Right atrium auricular region (tissue), 2 donors: ENCODE measurements at regions not wholly inside any gene's neighbourhood (a gene's known extent, or its start where the extent isn't known, plus 50 kb on each side); places are given as distances from the start of the nearest gene placed in this dataset.

Source experiments
- DNase-seq: peaks from one replicate; pipeline ENCODE4 v3.0.0-alpha.2; 2019; ENCODE audit warnings: low spot score
- H3K27ac ChIP-seq, 2 donors: fragments of 200-600 bp; sonication (generic); 1 replicate in 1 of 2; 2 replicates in 1 of 2; pipeline ENCODE4 v1.5.1; 2016 to 2019
- H3K27me3 ChIP-seq, 2 donors: fragments of 200-600 bp; sonication (generic); one replicate each; pipeline versions ENCODE4 v1.5.1 to v1.6.0; 2017 to 2019
- H3K36me3 ChIP-seq: fragments of 200-600 bp; sonication (generic); one replicate; pipeline ENCODE4 v1.5.1; 2016
- H3K4me1 ChIP-seq, 2 donors: fragments of 200-600 bp; sonication (generic); one replicate each; pipeline versions ENCODE4 v1.5.1 to v1.6.0; 2017 to 2019
- H3K4me3 ChIP-seq, 2 donors: fragments of 200-600 bp; sonication (generic); 1 replicate in 1 of 2; 2 replicates in 1 of 2; pipeline ENCODE4 v1.5.1; 2017 to 2019; ENCODE audit warnings: mild to moderate bottlenecking in 1 of 2, moderate library complexity in 1 of 2
- H3K9me3 ChIP-seq, 2 donors: fragments of 200-600 bp; sonication (generic); one replicate each; pipeline ENCODE4 v1.5.1; 2019
- CTCF ChIP-seq, 2 donors: fragments of 200-600 bp; sonication (generic); IDR thresholded peaks; one replicate each; pipeline ENCODE4 v1.5.1; 2019; ENCODE audit warnings: antibody characterized with exemption in 2 of 2

- Histone ChIP-seq H3K4me1 (no peaks in the 10 kb centered on the region), H3K4me3 (no peak overlapping the region), H3K36me3 (no peaks in the 10 kb centered on the region), H3K27me3 (no peaks in the 10 kb centered on the region), H3K9me3 (no peaks in the 10 kb centered on the region), H3K27ac (no peak overlapping the region)
- DNase-seq, result no peak
- no peak for TF ChIP-seq CTCF (IDR thresholded peaks at IDR 0.05)
Measured at GRCh38 chr2:48901015-48901343, 145.5 kb upstream of the LHCGR start.

- no peaks in the 10 kb centered on the region for H3K36me3 ChIP-seq
- H3K27me3 ChIP-seq, result no peaks in the 10 kb centered on the region
- H3K4me1 ChIP-seq, result no peaks in the 10 kb centered on the region
- no peak overlapping the region for H3K27ac ChIP-seq
- H3K4me3 ChIP-seq, result no peak overlapping the region
- H3K9me3 ChIP-seq, result no peaks in the 10 kb centered on the region
- no peak for TF ChIP-seq CTCF (IDR thresholded peaks at IDR 0.05)
- DNase-seq, result no peak
Measured at GRCh38 chr2:48900321-48901014, 144.9 kb upstream of the LHCGR start.

- Histone ChIP-seq H3K4me3 (no peak overlapping the region), H3K27me3 (no peaks in the 10 kb centered on the region), H3K9me3 (no peaks in the 10 kb centered on the region), H3K4me1 (no peaks in the 10 kb centered on the region), H3K27ac (no peak overlapping the region), H3K36me3 (no peaks in the 10 kb centered on the region)
- TF ChIP-seq CTCF (IDR thresholded peaks at IDR 0.05), result no peak
- DNase-seq, result no peak
Measured at GRCh38 chr2:48896870-48897269, 141.3 kb upstream of the LHCGR start.

GRCh38 chr2:48890454-48891131 is 135.1 kb upstream of the LHCGR start:
- H3K36me3 ChIP-seq, result no peaks in the 10 kb centered on the region
- no peak overlapping the region for H3K27ac ChIP-seq
- no peak for DNase-seq
- TF ChIP-seq CTCF (IDR thresholded peaks at IDR 0.05), result no peak
- no peaks in the 10 kb centered on the region for H3K9me3 ChIP-seq
- no peaks in the 10 kb centered on the region for H3K27me3 ChIP-seq
- no peak overlapping the region for H3K4me3 ChIP-seq
- H3K4me1 ChIP-seq, result no peaks in the 10 kb centered on the region

- TF ChIP-seq CTCF (IDR thresholded peaks at IDR 0.05), result no peak
- no peaks in the 10 kb centered on the region for H3K36me3 ChIP-seq
- DNase-seq, result no peak
- no peak overlapping the region for H3K27ac ChIP-seq
- H3K9me3 ChIP-seq, result no peaks in the 10 kb centered on the region
- no peaks in the 10 kb centered on the region for H3K27me3 ChIP-seq
- no peak overlapping the region for H3K4me3 ChIP-seq
- H3K4me1 ChIP-seq, result no peaks in the 10 kb centered on the region
Measured at GRCh38 chr2:48888066-48888465, 132.5 kb upstream of the LHCGR start.

- no peak for TF ChIP-seq CTCF (IDR thresholded peaks at IDR 0.05)
- Histone ChIP-seq H3K9me3 (no peaks in the 10 kb centered on the region), H3K4me1 (no peaks in the 10 kb centered on the region), H3K27ac (no peak overlapping the region), H3K4me3 (no peak overlapping the region), H3K27me3 (no peaks in the 10 kb centered on the region), H3K36me3 (no peaks in the 10 kb centered on the region)
- DNase-seq, result no peak
Measured at GRCh38 chr2:48886919-48887318, 131.4 kb upstream of the LHCGR start.
